ENCODE measurements at regions not wholly inside any gene's neighbourhood (a gene's known extent, or its start where the extent isn't known, plus 50 kb on each side); places are given as distances from the start of the nearest gene placed in this dataset.
"Not testable (repeated sequence)": the region's sequence is repeated elsewhere in the genome, so short reads cannot be mapped to it uniquely, and the experiment has no call there.

DNA sequence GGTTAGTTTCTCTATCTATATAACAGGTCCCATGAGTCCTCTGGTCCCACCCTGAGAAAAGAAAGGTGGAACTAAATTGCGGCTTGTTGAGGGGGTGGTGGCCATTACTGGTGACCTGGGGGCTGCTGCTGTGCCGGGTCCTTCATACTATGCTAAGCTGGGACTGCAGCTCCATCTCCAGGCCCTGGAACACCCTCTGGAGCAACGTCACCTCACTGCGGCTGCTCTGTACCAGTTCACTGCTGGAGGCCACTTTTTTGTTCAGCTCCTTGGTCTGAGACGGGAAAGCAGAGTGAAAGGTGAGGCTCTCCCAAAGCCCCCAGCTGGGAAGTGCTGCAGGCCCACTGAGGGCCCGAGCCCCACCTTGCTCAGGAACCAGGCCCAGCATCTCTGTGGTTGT lies 140.7 kb downstream of the CCDC144A start:
- TF ChIP-seq PATZ1 (CRISPR knock-in tag; IDR thresholded peaks at IDR 0.05; ENCODE audit: borderline replicate concordance); SNAI2 (CRISPR knock-in tag; IDR thresholded peaks at IDR 0.05); OSR1 (CRISPR knock-in tag; IDR thresholded peaks at IDR 0.05); ZFP3 (CRISPR knock-in tag; IDR thresholded peaks at IDR 0.05); ISL1 (CRISPR knock-in tag; IDR thresholded peaks at IDR 0.05); PPARA (CRISPR knock-in tag; IDR thresholded peaks at IDR 0.05; ENCODE audit: borderline replicate concordance); ZNF565 (CRISPR knock-in tag; conservative IDR thresholded peaks at IDR 0.05; ENCODE audit: low read depth); ESRRG (CRISPR knock-in tag; IDR thresholded peaks at IDR 0.05); RARB (CRISPR knock-in tag; IDR thresholded peaks at IDR 0.05); TCF4 (CRISPR knock-in tag; IDR thresholded peaks at IDR 0.05; ENCODE audit: borderline replicate concordance); ZNF70 (CRISPR knock-in tag; IDR thresholded peaks at IDR 0.05); ZFP30 (CRISPR knock-in tag; IDR thresholded peaks at IDR 0.05); GLIS3 (CRISPR knock-in tag; IDR thresholded peaks at IDR 0.05); ZC3H10 (CRISPR knock-in tag; IDR thresholded peaks at IDR 0.05): not testable (repeated sequence)

Measured in SK-N-SH treated with all-trans-retinoic acid at 6 μM for 48 hours (cell line).